ENCODE measurements at regions not wholly inside any gene's neighbourhood (a gene's known extent, or its start where the extent isn't known, plus 50 kb on each side); places are given as distances from the start of the nearest gene placed in this dataset.

- TF ChIP-seq CTCF (IDR thresholded peaks at IDR 0.05; ENCODE audit: low read length) (no peak), EZH2 (IDR thresholded peaks at IDR 0.05; ENCODE audit: borderline replicate concordance, low read length) (no peak)
Observed at GRCh38 chr20:12928755-12929401, 79.9 kb upstream of the SPTLC3 start.
